Adrenal gland (tissue), 5 donors: ENCODE measurements at regions not wholly inside any gene's neighbourhood (a gene's known extent, or its start where the extent isn't known, plus 50 kb on each side); places are given as distances from the start of the nearest gene placed in this dataset.

Experiments used
- CTCF ChIP-seq, 6 experiments: fragments of 450-650 bp in 4 of 6; fragments of 200-600 bp in 2 of 6; sonication (generic) in 1 of 6; IDR thresholded peaks; 1 replicate in 5 of 6; 2 replicates in 1 of 6; pipeline versions ENCODE4 v1.5.1 to v1.8.0; 2016 to 2021; ENCODE audit warnings: antibody characterized with exemption in 6 of 6, mild to moderate bottlenecking in 2 of 6, moderate library complexity in 1 of 6
- POLR2A ChIP-seq, 2 donors: fragments of 450-650 bp; IDR thresholded peaks; one replicate each; pipeline ENCODE4 v1.6.1; 2017; ENCODE audit warnings: antibody characterized with exemption in 2 of 2, mild to moderate bottlenecking in 2 of 2, moderate library complexity in 1 of 2
- donor health status: DM: no; HTN: no; CAD: no.

GRCh38 chr21:31546443-31547170 is 112.9 kb upstream of the SOD1 start:
- TF ChIP-seq CTCF (IDR thresholded peaks at IDR 0.05): no peak
- no peak for TF ChIP-seq POLR2A (IDR thresholded peaks at IDR 0.05)
